ENCODE measurements at regions not wholly inside any gene's neighbourhood (a gene's known extent, or its start where the extent isn't known, plus 50 kb on each side); places are given as distances from the start of the nearest gene placed in this dataset.

DNA sequence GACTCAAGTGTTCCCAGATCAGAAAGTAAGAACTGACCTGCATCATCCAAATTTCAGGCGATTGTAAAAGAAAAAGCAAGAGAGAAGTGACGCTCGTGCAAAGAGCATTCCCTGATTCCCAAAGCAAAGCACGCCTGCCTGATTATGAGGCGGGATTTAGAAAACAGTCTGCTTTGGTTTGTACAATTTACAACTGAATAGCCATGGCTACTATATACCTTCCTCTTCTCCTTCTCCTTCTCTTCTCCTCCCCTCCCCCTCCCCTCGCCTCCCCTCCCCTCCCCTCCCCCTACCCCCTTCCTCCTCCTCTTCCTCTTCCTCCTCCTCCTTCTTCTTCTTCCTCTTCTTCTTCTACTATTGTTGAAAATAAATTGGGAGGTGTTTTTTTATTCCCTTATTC lies 782.9 kb downstream of the GALR1 start:
- TF ChIP-seq, protein P1, sequence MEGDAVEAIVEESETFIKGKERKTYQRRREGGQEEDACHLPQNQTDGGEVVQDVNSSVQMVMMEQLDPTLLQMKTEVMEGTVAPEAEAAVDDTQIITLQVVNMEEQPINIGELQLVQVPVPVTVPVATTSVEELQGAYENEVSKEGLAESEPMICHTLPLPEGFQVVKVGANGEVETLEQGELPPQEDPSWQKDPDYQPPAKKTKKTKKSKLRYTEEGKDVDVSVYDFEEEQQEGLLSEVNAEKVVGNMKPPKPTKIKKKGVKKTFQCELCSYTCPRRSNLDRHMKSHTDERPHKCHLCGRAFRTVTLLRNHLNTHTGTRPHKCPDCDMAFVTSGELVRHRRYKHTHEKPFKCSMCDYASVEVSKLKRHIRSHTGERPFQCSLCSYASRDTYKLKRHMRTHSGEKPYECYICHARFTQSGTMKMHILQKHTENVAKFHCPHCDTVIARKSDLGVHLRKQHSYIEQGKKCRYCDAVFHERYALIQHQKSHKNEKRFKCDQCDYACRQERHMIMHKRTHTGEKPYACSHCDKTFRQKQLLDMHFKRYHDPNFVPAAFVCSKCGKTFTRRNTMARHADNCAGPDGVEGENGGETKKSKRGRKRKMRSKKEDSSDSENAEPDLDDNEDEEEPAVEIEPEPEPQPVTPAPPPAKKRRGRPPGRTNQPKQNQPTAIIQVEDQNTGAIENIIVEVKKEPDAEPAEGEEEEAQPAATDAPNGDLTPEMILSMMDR (IDR thresholded peaks at IDR 0.05; ENCODE audit: borderline replicate concordance, insufficient read depth, low read depth, low read length) = no peak
- no peak overlapping the region for H3K4me3 ChIP-seq (ENCODE audit: low read depth, low read length)

DNA sequence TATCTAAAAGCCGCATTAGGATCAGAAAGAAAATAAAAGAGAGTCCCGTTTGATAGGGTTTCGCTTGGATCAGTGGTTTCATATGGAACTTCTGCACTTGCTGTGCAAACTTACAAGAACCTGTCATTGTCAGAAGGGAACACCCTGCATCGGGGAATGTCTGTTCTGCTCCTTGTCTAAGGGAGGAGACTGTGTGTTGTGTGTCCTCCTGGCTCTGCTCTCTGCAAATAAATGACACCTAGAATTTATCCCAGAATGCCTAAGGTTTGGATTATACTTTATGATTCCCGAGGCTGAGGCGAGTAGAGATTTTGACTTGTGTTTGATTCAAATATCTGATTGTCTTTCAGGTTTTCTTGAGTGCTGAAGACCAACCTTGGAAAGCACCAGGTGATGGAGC lies 785.1 kb downstream of the GALR1 start:
- TF ChIP-seq, protein P1 (IDR thresholded peaks at IDR 0.05; ENCODE audit: borderline replicate concordance, insufficient read depth, low read depth, low read length) = no peak
- H3K4me3 ChIP-seq (ENCODE audit: low read depth, low read length) = no peak overlapping the region

DNA sequence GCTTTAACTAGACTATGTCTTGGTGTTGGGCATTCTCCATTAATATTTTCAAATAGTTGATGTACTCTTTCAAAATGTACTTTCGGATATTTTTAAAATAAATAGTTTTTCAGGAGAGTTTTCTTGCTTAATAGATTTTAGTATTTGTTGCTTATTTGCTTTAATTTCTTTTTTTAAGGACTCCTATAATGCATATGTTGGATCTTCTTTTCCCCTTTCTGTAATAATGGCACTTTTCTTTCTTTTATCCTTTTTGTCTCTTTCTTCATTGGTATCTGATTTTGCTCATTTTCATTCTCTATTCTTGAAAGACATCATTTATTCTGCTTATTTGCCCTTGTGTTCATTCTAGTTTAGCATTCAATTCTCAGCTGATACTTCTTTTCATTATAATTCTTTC lies 791.6 kb downstream of the GALR1 start:
- no peak overlapping the region for H3K4me3 ChIP-seq (ENCODE audit: low read depth, low read length)
- TF ChIP-seq, protein P1 (IDR thresholded peaks at IDR 0.05; ENCODE audit: borderline replicate concordance, insufficient read depth, low read depth, low read length) = no peak

DNA sequence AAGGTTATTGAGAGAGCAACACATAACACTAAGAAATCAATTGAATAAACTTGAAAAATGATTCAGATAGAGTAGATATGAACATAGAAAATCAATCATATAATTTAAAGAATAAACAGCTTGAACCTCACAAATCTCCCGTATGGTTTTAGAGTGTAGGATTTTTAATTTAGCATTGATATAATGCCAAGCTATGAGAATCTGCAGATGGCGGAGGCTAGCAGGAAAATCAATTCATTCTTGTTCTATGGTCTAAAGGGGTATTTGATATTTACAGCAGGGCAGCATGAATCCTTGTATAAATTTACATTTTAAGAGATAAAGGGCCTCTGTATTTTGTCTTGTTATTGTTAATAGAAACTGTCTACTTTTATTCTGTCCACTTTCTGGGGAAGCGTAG lies 797.0 kb downstream of the GALR1 start:
- TF ChIP-seq, protein P1 (IDR thresholded peaks at IDR 0.05; ENCODE audit: borderline replicate concordance, insufficient read depth, low read depth, low read length) = no peak
- no peak overlapping the region for H3K4me3 ChIP-seq (ENCODE audit: low read depth, low read length)

DNA sequence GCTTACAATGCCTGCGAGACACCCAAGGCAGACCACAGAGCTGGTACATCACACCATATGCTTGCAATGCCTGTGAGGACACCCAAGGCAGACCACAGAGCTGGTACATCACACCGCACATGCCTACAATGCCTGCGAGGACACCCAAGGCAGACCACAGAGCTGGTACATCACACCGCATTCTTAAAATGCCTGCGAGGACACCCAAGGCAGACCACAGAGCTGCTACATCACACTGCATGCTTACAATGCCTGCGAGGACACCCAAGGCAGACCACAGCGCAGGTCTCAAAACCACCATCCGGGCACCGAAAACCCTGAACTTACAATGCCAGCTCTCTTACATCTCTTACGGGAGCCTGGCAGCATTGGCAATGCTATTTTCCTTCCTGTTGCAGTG lies 799.6 kb downstream of the GALR1 start:
- no peak overlapping the region for H3K4me3 ChIP-seq (ENCODE audit: low read depth, low read length)
- TF ChIP-seq, protein P1 (IDR thresholded peaks at IDR 0.05; ENCODE audit: borderline replicate concordance, insufficient read depth, low read depth, low read length) = no peak

DNA sequence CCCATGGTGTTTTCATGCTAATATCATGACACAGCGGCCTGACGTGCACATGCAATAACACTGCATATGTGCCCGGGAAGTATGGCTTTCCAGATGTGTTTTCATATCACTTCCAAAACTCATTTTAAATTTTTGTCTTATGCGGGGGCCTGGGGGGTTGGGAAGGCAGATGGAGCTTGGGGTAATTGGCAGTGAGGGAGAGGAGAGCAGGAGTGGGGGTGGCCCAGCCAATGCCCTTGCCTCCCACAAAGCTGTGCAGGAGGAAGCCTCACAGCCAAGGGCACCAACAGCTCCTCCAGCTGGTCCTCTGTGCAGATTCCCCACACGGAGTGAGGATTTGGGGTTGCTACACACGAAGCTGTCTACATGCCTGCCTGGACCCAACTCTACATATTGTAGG lies 805.2 kb downstream of the GALR1 start:
- TF ChIP-seq, protein P1 (IDR thresholded peaks at IDR 0.05; ENCODE audit: borderline replicate concordance, insufficient read depth, low read depth, low read length) = no peak
- no peak overlapping the region for H3K4me3 ChIP-seq (ENCODE audit: low read depth, low read length)

DNA sequence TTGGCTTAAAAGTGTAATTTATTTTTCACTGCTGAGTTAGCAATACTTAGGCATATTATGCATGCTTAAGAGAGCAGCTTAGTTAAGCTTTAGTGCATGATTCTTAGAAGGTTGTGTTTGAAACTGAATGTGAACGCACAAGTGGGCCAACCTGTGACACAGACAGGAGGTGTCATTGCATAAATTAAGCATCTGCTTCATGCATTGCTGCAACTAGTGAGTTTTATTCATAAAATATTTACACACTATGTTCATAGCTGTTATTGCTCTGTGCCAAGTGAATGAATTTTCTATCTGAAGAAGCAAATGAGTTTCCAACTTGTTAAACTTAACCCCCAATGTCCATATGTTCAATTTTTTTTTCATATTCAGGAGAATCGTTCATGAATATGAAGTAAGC lies 806.4 kb downstream of the GALR1 start:
- TF ChIP-seq, protein P1 (IDR thresholded peaks at IDR 0.05; ENCODE audit: borderline replicate concordance, insufficient read depth, low read depth, low read length) = no peak
- H3K4me3 ChIP-seq (ENCODE audit: low read depth, low read length) = no peak overlapping the region
